OCI-LY3 (cell line): ENCODE measurements at regions not wholly inside any gene's neighbourhood (a gene's known extent, or its start where the extent isn't known, plus 50 kb on each side); places are given as distances from the start of the nearest gene placed in this dataset.

ENCODE experiments used
- H2AFZ ChIP-seq: fragments of 200-600, 300-600 bp; shearing (Covaris generic); 2 replicates; pipeline ENCODE4 v1.6.0; 2014; ENCODE audit warnings: antibody characterized with exemption, low read depth, low read length
- H3K27ac ChIP-seq: fragments of 200-600, 300-600 bp; sonication (generic); 2 replicates; pipeline ENCODE4 v1.5.1; 2014; ENCODE audit warnings: mild to moderate bottlenecking, low read length, moderate library complexity, mixed read lengths
- H3K27me3 ChIP-seq: fragments of 200-600, 300-600 bp; sonication (generic); 2 replicates; pipeline ENCODE4 v1.6.1; 2014; ENCODE audit warnings: low read depth, low read length, mixed read lengths
- H3K36me3 ChIP-seq: fragments of 200-600, 300-600 bp; sonication (generic); replicated peaks from 2 replicates; pipeline ENCODE3; 2014; ENCODE audit warnings: low read depth, low read length, mixed read lengths
- H3K4me1 ChIP-seq: fragments of 300-600, 200-600 bp; sonication (generic); 2 replicates; pipeline ENCODE4 v1.6.1; 2014; ENCODE audit warnings: low read length, mixed read lengths
- H3K4me2 ChIP-seq: fragments of 200-600, 300-600 bp; sonication (generic); 2 replicates; pipeline ENCODE4 v1.6.1; 2014; ENCODE audit warnings: low read length, mixed read lengths
- H3K4me3 ChIP-seq: fragments of 300-600, 200-600 bp; sonication (generic); 2 replicates; pipeline ENCODE4 v1.5.1; 2014; ENCODE audit warnings: antibody characterized with exemption, mild to moderate bottlenecking, low read length, moderate library complexity
- H3K79me2 ChIP-seq: fragments of 300-600, 200-600 bp; shearing (Covaris generic); 2 replicates; pipeline ENCODE4 v1.6.1; 2014; ENCODE audit warnings: mild to moderate bottlenecking, low read length, mixed read lengths
- H3K9ac ChIP-seq: fragments of 300-600, 200-600 bp; shearing (Covaris generic); 2 replicates; pipeline ENCODE4 v1.6.0; 2014; ENCODE audit warnings: mild to moderate bottlenecking, low read length, moderate library complexity
- H3K9me3 ChIP-seq: fragments of 200-600, 300-600 bp; shearing (Covaris generic); 2 replicates; pipeline ENCODE4 v1.6.1; 2014; ENCODE audit warnings: low read length, mixed read lengths; ENCODE audit not compliant: insufficient read depth
- H4K20me1 ChIP-seq: fragments of 200-600, 300-600 bp; sonication (generic); 2 replicates; pipeline ENCODE4 v1.6.1; 2016; ENCODE audit warnings: low read length, mixed read lengths; ENCODE audit not compliant: insufficient read depth
- EZH2phosphoT487 ChIP-seq: fragments of 200-600 bp; shearing (Covaris generic); IDR thresholded peaks from 2 replicates; pipeline ENCODE4 v1.6.1; 2018; ENCODE audit warnings: antibody characterized with exemption, mixed run types, low read depth
- TF ChIP-seq, protein P1 (sequence below): fragments of 200-600, 300-600 bp; sonication (generic); IDR thresholded peaks from 2 replicates; pipeline ENCODE4 v1.5.1; 2014; ENCODE audit warnings: antibody characterized with exemption, low read length, low read depth

DNA sequence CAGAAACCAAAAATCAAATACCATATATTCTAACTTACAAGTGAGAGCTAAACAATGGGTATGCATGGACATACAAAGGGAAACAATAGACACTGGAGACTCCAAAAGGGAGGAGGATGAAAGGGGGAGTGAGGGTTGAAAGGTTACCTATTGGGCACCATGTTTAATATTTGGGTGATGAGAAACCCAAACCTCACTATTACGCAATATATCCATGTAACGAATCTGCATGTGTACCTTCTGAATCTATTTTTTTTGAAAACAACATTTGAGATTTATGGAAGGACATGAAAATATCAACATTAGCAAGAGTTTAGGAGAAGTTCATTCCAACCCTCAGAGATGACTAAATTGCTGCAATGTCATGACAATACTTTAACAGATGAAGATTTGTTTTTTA is 586.1 kb downstream of the GBA3 start:
- H3K9me3 ChIP-seq = no peaks in the 10 kb centered on the region
- no peak overlapping the region for H2AFZ ChIP-seq
- H4K20me1 ChIP-seq = no peaks in the 10 kb centered on the region
- no peaks in the 10 kb centered on the region for H3K79me2 ChIP-seq
- no peaks in the 10 kb centered on the region for H3K4me1 ChIP-seq
- no peak overlapping the region for H3K4me3 ChIP-seq
- no peaks in the 10 kb centered on the region for H3K27me3 ChIP-seq
- H3K9ac ChIP-seq = no peak overlapping the region
- H3K27ac ChIP-seq = no peak overlapping the region
- H3K4me2 ChIP-seq = no peak overlapping the region
- H3K36me3 ChIP-seq = no peaks in the 10 kb centered on the region
- TF ChIP-seq EZH2phosphoT487 = no peak
- TF ChIP-seq, protein P1, sequence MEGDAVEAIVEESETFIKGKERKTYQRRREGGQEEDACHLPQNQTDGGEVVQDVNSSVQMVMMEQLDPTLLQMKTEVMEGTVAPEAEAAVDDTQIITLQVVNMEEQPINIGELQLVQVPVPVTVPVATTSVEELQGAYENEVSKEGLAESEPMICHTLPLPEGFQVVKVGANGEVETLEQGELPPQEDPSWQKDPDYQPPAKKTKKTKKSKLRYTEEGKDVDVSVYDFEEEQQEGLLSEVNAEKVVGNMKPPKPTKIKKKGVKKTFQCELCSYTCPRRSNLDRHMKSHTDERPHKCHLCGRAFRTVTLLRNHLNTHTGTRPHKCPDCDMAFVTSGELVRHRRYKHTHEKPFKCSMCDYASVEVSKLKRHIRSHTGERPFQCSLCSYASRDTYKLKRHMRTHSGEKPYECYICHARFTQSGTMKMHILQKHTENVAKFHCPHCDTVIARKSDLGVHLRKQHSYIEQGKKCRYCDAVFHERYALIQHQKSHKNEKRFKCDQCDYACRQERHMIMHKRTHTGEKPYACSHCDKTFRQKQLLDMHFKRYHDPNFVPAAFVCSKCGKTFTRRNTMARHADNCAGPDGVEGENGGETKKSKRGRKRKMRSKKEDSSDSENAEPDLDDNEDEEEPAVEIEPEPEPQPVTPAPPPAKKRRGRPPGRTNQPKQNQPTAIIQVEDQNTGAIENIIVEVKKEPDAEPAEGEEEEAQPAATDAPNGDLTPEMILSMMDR = no peak

DNA sequence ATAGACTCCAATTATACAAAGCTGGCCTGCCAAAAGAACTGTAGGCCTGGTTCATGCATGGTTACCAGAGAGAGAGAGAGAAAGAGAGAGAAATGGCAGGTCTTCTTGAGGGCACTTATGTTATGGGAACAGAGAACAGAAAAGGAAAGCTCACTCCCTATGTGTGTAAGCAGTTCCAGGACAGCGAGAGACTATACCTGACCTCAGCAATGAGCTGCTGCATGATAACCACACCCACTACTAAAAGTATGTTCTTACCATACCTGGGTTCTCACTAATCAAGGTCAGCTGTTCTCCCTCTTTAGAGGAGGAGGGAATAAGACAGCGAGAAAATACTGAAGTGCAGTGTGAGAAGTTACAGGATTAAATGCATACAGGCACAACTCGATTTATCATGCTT is 583.3 kb downstream of the GBA3 start:
- Histone ChIP-seq H3K4me1 (no peaks in the 10 kb centered on the region), H2AFZ (no peak overlapping the region), H3K79me2 (no peaks in the 10 kb centered on the region), H3K27ac (no peak overlapping the region), H3K9ac (no peak overlapping the region), H3K27me3 (no peaks in the 10 kb centered on the region), H3K9me3 (no peaks in the 10 kb centered on the region), H3K4me3 (no peak overlapping the region), H4K20me1 (no peaks in the 10 kb centered on the region), H3K36me3 (no peaks in the 10 kb centered on the region), H3K4me2 (no peak overlapping the region)
- TF ChIP-seq, protein P1 = no peak
- no peak for TF ChIP-seq EZH2phosphoT487

DNA sequence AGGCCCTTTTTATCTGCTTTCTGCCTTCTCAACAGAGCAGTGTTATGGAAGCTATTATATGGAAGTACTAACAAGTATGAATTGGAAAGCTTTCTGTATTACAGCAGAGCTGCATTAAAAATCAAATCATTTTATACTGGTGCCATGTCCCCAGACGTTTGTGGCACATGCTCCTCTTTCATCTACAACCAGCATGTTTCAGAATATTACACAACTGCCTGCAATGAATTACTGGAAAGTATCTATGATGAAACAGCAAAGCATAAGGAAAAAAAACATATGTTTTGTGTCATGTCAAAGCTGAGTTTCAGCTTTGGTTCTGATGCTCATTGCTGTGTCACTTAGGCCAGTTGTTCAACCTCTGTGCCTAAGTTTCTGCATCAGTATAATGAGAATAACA is 576.8 kb downstream of the GBA3 start:
- TF ChIP-seq EZH2phosphoT487 = no peak
- TF ChIP-seq, protein P1 = no peak
- Histone ChIP-seq H2AFZ (no peak overlapping the region), H3K9me3 (no peaks in the 10 kb centered on the region), H3K4me2 (no peak overlapping the region), H3K79me2 (no peaks in the 10 kb centered on the region), H3K36me3 (no peaks in the 10 kb centered on the region), H3K4me1 (no peaks in the 10 kb centered on the region), H3K27ac (no peak overlapping the region), H3K27me3 (no peaks in the 10 kb centered on the region), H4K20me1 (no peaks in the 10 kb centered on the region), H3K4me3 (no peak overlapping the region), H3K9ac (no peak overlapping the region)

DNA sequence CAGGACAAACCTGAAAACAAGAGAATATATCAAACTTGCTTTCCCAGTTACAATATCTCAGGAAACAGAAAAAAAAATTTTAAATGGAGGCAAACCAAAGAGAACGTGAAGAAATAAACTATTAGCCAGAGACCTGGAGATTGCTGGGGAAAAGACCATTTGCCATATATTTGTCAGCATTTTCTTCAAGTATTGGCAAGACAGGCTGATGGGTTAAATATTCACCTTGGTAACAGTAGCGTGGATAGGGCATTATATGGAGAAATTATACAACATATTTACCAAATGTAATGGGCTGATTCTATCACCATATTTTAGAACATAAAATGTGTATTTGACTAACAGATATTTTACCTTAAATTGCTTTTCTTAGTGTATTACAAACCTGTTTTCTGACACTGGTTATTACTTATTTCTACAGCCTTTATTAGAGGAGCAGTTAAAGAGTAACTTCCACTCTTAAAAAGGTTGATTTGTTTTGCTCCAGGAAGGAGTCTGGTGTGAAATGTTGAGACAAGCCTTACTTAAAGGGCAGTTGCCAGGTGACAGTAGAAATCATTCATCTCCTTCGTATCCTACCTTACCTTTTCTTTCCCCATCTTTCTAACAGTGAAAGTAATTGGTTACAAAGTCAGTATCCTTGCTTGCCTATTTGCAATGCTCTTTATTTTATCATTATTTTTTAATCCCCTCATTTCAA is 575.5 kb downstream of the GBA3 start:
- H3K27ac ChIP-seq = no peak overlapping the region
- no peak for TF ChIP-seq EZH2phosphoT487
- TF ChIP-seq, protein P1 = no peak
- H4K20me1 ChIP-seq = no peaks in the 10 kb centered on the region
- no peaks in the 10 kb centered on the region for H3K27me3 ChIP-seq
- H3K9me3 ChIP-seq = no peaks in the 10 kb centered on the region
- H3K4me2 ChIP-seq = no peak overlapping the region
- H2AFZ ChIP-seq = no peak overlapping the region
- H3K79me2 ChIP-seq = no peaks in the 10 kb centered on the region
- no peaks in the 10 kb centered on the region for H3K36me3 ChIP-seq
- H3K4me1 ChIP-seq = no peaks in the 10 kb centered on the region
- H3K9ac ChIP-seq = no peak overlapping the region
- H3K4me3 ChIP-seq = no peak overlapping the region
